ENCODE measurements at regions not wholly inside any gene's neighbourhood (a gene's known extent, or its start where the extent isn't known, plus 50 kb on each side); places are given as distances from the start of the nearest gene placed in this dataset.
"Not testable (repeated sequence)": the region's sequence is repeated elsewhere in the genome, so short reads cannot be mapped to it uniquely, and the experiment has no call there.

GRCh38 chr4:66071911-66072310, 401.6 kb upstream of the EPHA5 start:
- intact Hi-C loops (cut with micrococcal nuclease), result no loop called here

- intact Hi-C loops (cut with micrococcal nuclease), result no loop called here
Measured at GRCh38 chr4:66062921-66063320, 392.6 kb upstream of the EPHA5 start.

GRCh38 chr4:66062044-66062443, 391.8 kb upstream of the EPHA5 start:
- intact Hi-C loops (cut with micrococcal nuclease), result no loop called here

GRCh38 chr4:66059556-66059955, 389.3 kb upstream of the EPHA5 start:
- intact Hi-C loops (cut with micrococcal nuclease), result no loop called here

GRCh38 chr4:66059136-66059535, 388.8 kb upstream of the EPHA5 start:
- intact Hi-C loops (cut with micrococcal nuclease), result no loop called here

GRCh38 chr4:66055999-66056398, 385.7 kb upstream of the EPHA5 start:
- intact Hi-C loops (cut with micrococcal nuclease), result no loop called here

- intact Hi-C loops (cut with micrococcal nuclease), result no loop called here
Measured at GRCh38 chr4:66052426-66052825, 382.1 kb upstream of the EPHA5 start.

- intact Hi-C loops (cut with micrococcal nuclease), result no loop called here
Measured at GRCh38 chr4:66048861-66049260, 378.6 kb upstream of the EPHA5 start.

GRCh38 chr4:66045913-66046312, 375.6 kb upstream of the EPHA5 start:
- intact Hi-C loops (cut with micrococcal nuclease), result no loop called here

- intact Hi-C loops (cut with micrococcal nuclease), result no loop called here
Measured at GRCh38 chr4:66035701-66036100, 365.4 kb upstream of the EPHA5 start.

- intact Hi-C loops (cut with micrococcal nuclease), result no loop called here
Measured at GRCh38 chr4:66034671-66035070, 364.4 kb upstream of the EPHA5 start.

GRCh38 chr4:66034262-66034661, 364.0 kb upstream of the EPHA5 start:
- intact Hi-C loops (cut with micrococcal nuclease), result no loop called here

GRCh38 chr4:66032571-66032970, 362.3 kb upstream of the EPHA5 start:
- intact Hi-C loops (cut with micrococcal nuclease), result no loop called here

- intact Hi-C loops (cut with micrococcal nuclease), result no loop called here
Measured at GRCh38 chr4:66028668-66029067, 358.4 kb upstream of the EPHA5 start.

GRCh38 chr4:66023061-66023460, 352.8 kb upstream of the EPHA5 start:
- intact Hi-C loops (cut with micrococcal nuclease), result no loop called here

GRCh38 chr4:66017671-66018070, 347.4 kb upstream of the EPHA5 start:
- intact Hi-C loops (cut with micrococcal nuclease), result no loop called here

- intact Hi-C loops (cut with micrococcal nuclease), result no loop called here
Measured at GRCh38 chr4:66016240-66016639, 346.0 kb upstream of the EPHA5 start.

GRCh38 chr4:66014146-66014765, 344.0 kb upstream of the EPHA5 start:
- intact Hi-C loops (cut with micrococcal nuclease), result no loop called here

GRCh38 chr4:66000510-66001117, 330.3 kb upstream of the EPHA5 start:
- intact Hi-C loops (cut with micrococcal nuclease), result no loop called here

- intact Hi-C loops (cut with micrococcal nuclease), result no loop called here
Measured at GRCh38 chr4:65999518-65999871, 329.2 kb upstream of the EPHA5 start.

GRCh38 chr4:65998807-65999517, 328.7 kb upstream of the EPHA5 start:
- intact Hi-C loops (cut with micrococcal nuclease), result not testable (repeated sequence)

- intact Hi-C loops (cut with micrococcal nuclease), result no loop called here
Measured at GRCh38 chr4:65983061-65983460, 312.8 kb upstream of the EPHA5 start.

GRCh38 chr4:65976287-65976686, 306.0 kb upstream of the EPHA5 start:
- intact Hi-C loops (cut with micrococcal nuclease), result no loop called here
